ENCODE measurements at regions not wholly inside any gene's neighbourhood (a gene's known extent, or its start where the extent isn't known, plus 50 kb on each side); places are given as distances from the start of the nearest gene placed in this dataset.

- H3K36me3 ChIP-seq (ENCODE audit: insufficient read depth, low read length), result no peaks in the 10 kb centered on the region
- H3K27me3 Mint-ChIP-seq (ENCODE audit: low read depth, unreplicated experiment), result no peaks in the 10 kb centered on the region
- no peak overlapping the region for H3K4me2 ChIP-seq (ENCODE audit: low read length)
- no peak overlapping the region for H3K27ac Mint-ChIP-seq (ENCODE audit: unreplicated experiment)
- H4K20me1 ChIP-seq (ENCODE audit: insufficient read depth, low read length), result no peaks in the 10 kb centered on the region
- no peaks in the 10 kb centered on the region for H3K4me1 ChIP-seq (ENCODE audit: insufficient read depth, low read length)
- no peaks in the 10 kb centered on the region for H3K27me3 ChIP-seq (ENCODE audit: insufficient read depth, low read length)
- no peaks in the 10 kb centered on the region for H3K36me3 Mint-ChIP-seq (ENCODE audit: low read depth, unreplicated experiment)
- H3K4me3 Mint-ChIP-seq (ENCODE audit: unreplicated experiment), result no peak overlapping the region
- no peak overlapping the region for H3K4me3 ChIP-seq (ENCODE audit: insufficient read depth, low read depth, low read length)
- no peak overlapping the region for H3K27ac ChIP-seq (ENCODE audit: low read depth, low read length)
- H3K4me1 Mint-ChIP-seq (ENCODE audit: low read depth, unreplicated experiment), result no peaks in the 10 kb centered on the region
- no peaks in the 10 kb centered on the region for H3K9me3 Mint-ChIP-seq (ENCODE audit: unreplicated experiment)
- no peak overlapping the region for H2AFZ ChIP-seq (ENCODE audit: low read depth, low read length)
- FAIRE-seq, result no peak
- no peak overlapping the region for H3K9ac ChIP-seq (ENCODE audit: low read length)
- DNase-seq (ENCODE audit: low read depth), result no peak
- TF ChIP-seq EZH2 (IDR thresholded peaks at IDR 0.05; ENCODE audit: insufficient read depth, low read length), result no peak
- H3K9me3 ChIP-seq (ENCODE audit: insufficient read depth, low read depth, low read length), result no peaks in the 10 kb centered on the region
- no peaks in the 10 kb centered on the region for H3K79me2 ChIP-seq (ENCODE audit: insufficient read depth, low read length)
Observed at GRCh38 chr2:103512442-103512841, 750.6 kb downstream of the TMEM182 start.

GRCh38 chr2:103520547-103520946 is 758.7 kb downstream of the TMEM182 start:
- H3K27ac ChIP-seq (ENCODE audit: low read depth, low read length), result no peak overlapping the region
- H3K4me3 ChIP-seq (ENCODE audit: insufficient read depth, low read depth, low read length), result no peak overlapping the region
- H4K20me1 ChIP-seq (ENCODE audit: insufficient read depth, low read length), result no peaks in the 10 kb centered on the region
- DNase-seq (ENCODE audit: low read depth) (no peak), FAIRE-seq (no peak)
- Mint-ChIP-seq H3K36me3 (ENCODE audit: low read depth, unreplicated experiment) (no peaks in the 10 kb centered on the region), H3K4me3 (ENCODE audit: unreplicated experiment) (no peak overlapping the region), H3K4me1 (ENCODE audit: low read depth, unreplicated experiment) (no peaks in the 10 kb centered on the region), H3K9me3 (ENCODE audit: unreplicated experiment) (no peaks in the 10 kb centered on the region), H3K27ac (ENCODE audit: unreplicated experiment) (no peak overlapping the region), H3K27me3 (ENCODE audit: low read depth, unreplicated experiment) (no peaks in the 10 kb centered on the region)
- H2AFZ ChIP-seq (ENCODE audit: low read depth, low read length), result no peak overlapping the region
- H3K4me2 ChIP-seq (ENCODE audit: low read length), result no peak overlapping the region
- H3K27me3 ChIP-seq (ENCODE audit: insufficient read depth, low read length), result no peaks in the 10 kb centered on the region
- no peaks in the 10 kb centered on the region for H3K9me3 ChIP-seq (ENCODE audit: insufficient read depth, low read depth, low read length)
- TF ChIP-seq CTCF (IDR thresholded peaks at IDR 0.05; ENCODE audit: insufficient read depth, low read depth, low read length), result no peak
- TF ChIP-seq EZH2 (IDR thresholded peaks at IDR 0.05; ENCODE audit: insufficient read depth, low read length), result no peak
- no peaks in the 10 kb centered on the region for H3K36me3 ChIP-seq (ENCODE audit: insufficient read depth, low read length)
- H3K9ac ChIP-seq (ENCODE audit: low read length), result no peak overlapping the region
- H3K4me1 ChIP-seq (ENCODE audit: insufficient read depth, low read length), result no peaks in the 10 kb centered on the region
- H3K79me2 ChIP-seq (ENCODE audit: insufficient read depth, low read length), result no peaks in the 10 kb centered on the region

GRCh38 chr2:103525756-103526155 is 763.9 kb downstream of the TMEM182 start:
- Mint-ChIP-seq H3K4me3 (ENCODE audit: unreplicated experiment) (no peak overlapping the region), H3K27ac (ENCODE audit: unreplicated experiment) (no peak overlapping the region), H3K4me1 (ENCODE audit: low read depth, unreplicated experiment) (no peaks in the 10 kb centered on the region), H3K9me3 (ENCODE audit: unreplicated experiment) (peaks cover 2% of the 10 kb centered on the region), H3K27me3 (ENCODE audit: low read depth, unreplicated experiment) (no peaks in the 10 kb centered on the region), H3K36me3 (ENCODE audit: low read depth, unreplicated experiment) (no peaks in the 10 kb centered on the region)
- no peaks in the 10 kb centered on the region for H3K4me1 ChIP-seq (ENCODE audit: insufficient read depth, low read length)
- H4K20me1 ChIP-seq (ENCODE audit: insufficient read depth, low read length), result no peaks in the 10 kb centered on the region
- H3K27ac ChIP-seq (ENCODE audit: low read depth, low read length), result no peak overlapping the region
- no peak overlapping the region for H3K4me2 ChIP-seq (ENCODE audit: low read length)
- H3K36me3 ChIP-seq (ENCODE audit: insufficient read depth, low read length), result no peaks in the 10 kb centered on the region
- DNase-seq (ENCODE audit: low read depth) (no peak), FAIRE-seq (no peak)
- no peak overlapping the region for H2AFZ ChIP-seq (ENCODE audit: low read depth, low read length)
- no peaks in the 10 kb centered on the region for H3K79me2 ChIP-seq (ENCODE audit: insufficient read depth, low read length)
- no peak overlapping the region for H3K9ac ChIP-seq (ENCODE audit: low read length)
- H3K27me3 ChIP-seq (ENCODE audit: insufficient read depth, low read length), result no peaks in the 10 kb centered on the region
- no peak overlapping the region for H3K4me3 ChIP-seq (ENCODE audit: insufficient read depth, low read depth, low read length)
- peaks cover 2% of the 10 kb centered on the region for H3K9me3 ChIP-seq (ENCODE audit: insufficient read depth, low read depth, low read length)
- TF ChIP-seq CTCF (IDR thresholded peaks at IDR 0.05; ENCODE audit: insufficient read depth, low read depth, low read length), result no peak
- no peak for TF ChIP-seq EZH2 (IDR thresholded peaks at IDR 0.05; ENCODE audit: insufficient read depth, low read length)

Data from astrocyte (in vitro differentiated cells and primary cell).